SK-N-SH treated with all-trans-retinoic acid at 6 μM for 48 hours (cell line): ENCODE measurements at regions not wholly inside any gene's neighbourhood (a gene's known extent, or its start where the extent isn't known, plus 50 kb on each side); places are given as distances from the start of the nearest gene placed in this dataset.

Experiments used
- ARNTL ChIP-seq: fragments of 450-650 bp; formaldehyde crosslinking; IDR thresholded peaks from 2 replicates; pipeline ENCODE4 v1.5.0; 2020; ENCODE audit warnings: low read depth, mild to moderate bottlenecking, moderate library complexity, borderline replicate concordance
- BACH2 ChIP-seq: fragments of 250-450 bp; sonication (Bioruptor Pico); IDR thresholded peaks from 2 replicates; pipeline ENCODE4 v1.9.0; 2021; ENCODE audit warnings: mild to moderate bottlenecking, borderline replicate concordance
- CREB5 ChIP-seq: fragments of 250-450 bp; sonication (Bioruptor Pico); IDR thresholded peaks from 2 replicates; pipeline ENCODE4 v1.5.1; 2020; ENCODE audit warnings: low read depth, mild to moderate bottlenecking, moderate library complexity
- ESRRG ChIP-seq: fragments of 250-450 bp; sonication (Bioruptor Pico); IDR thresholded peaks from 2 replicates; pipeline ENCODE4 v1.6.1; 2021; ENCODE audit warnings: mild to moderate bottlenecking
- GLIS3 ChIP-seq: fragments of 250-450 bp; sonication (Bioruptor Pico); IDR thresholded peaks from 2 replicates; pipeline ENCODE4 v1.5.0; 2020; ENCODE audit warnings: mild to moderate bottlenecking, moderate library complexity
- PATZ1 ChIP-seq: fragments of 250-450 bp; sonication (Bioruptor Pico); IDR thresholded peaks from 2 replicates; pipeline ENCODE4 v1.8.0; 2020; ENCODE audit warnings: mild to moderate bottlenecking, moderate library complexity, borderline replicate concordance
- RARB ChIP-seq: fragments of 250-450 bp; sonication (Bioruptor Pico); IDR thresholded peaks from 2 replicates; pipeline ENCODE4 v1.8.0; 2021; ENCODE audit warnings: mild to moderate bottlenecking, moderate library complexity
- SNAI2 ChIP-seq: fragments of 250-450 bp; sonication (Bioruptor Pico); IDR thresholded peaks from 2 replicates; pipeline ENCODE4 v1.5.0; 2020; ENCODE audit warnings: mild to moderate bottlenecking, moderate library complexity
- TOX ChIP-seq: fragments of 250-450 bp; sonication (Bioruptor Pico); IDR thresholded peaks from 2 replicates; pipeline ENCODE4 v1.8.0; 2021; ENCODE audit warnings: mild to moderate bottlenecking, moderate library complexity, borderline replicate concordance
- TSHZ2 ChIP-seq: fragments of 250-450 bp; sonication (Bioruptor Pico); IDR thresholded peaks from 2 replicates; pipeline ENCODE4 v1.5.0; 2020; ENCODE audit warnings: mild to moderate bottlenecking, moderate library complexity
- ZC3H10 ChIP-seq: fragments of 250-450 bp; sonication (Bioruptor Pico); IDR thresholded peaks from 2 replicates; pipeline ENCODE4 v1.5.1; 2021; ENCODE audit warnings: mild to moderate bottlenecking, moderate library complexity
- ZFP3 ChIP-seq: fragments of 250-450 bp; sonication (Bioruptor Pico); IDR thresholded peaks from 2 replicates; pipeline ENCODE4 v1.5.0; 2020; ENCODE audit warnings: mild to moderate bottlenecking, moderate library complexity
- ZNF565 ChIP-seq: fragments of 450-650 bp; formaldehyde crosslinking; conservative IDR thresholded peaks from 2 replicates; pipeline ENCODE4 v1.5.0; 2020; ENCODE audit warnings: low read depth, mild to moderate bottlenecking, moderate library complexity

- no peak for TF ChIP-seq RARB (CRISPR knock-in tag)
- no peak for TF ChIP-seq PATZ1
- TF ChIP-seq ZC3H10 (CRISPR knock-in tag), result no peak
- no peak for TF ChIP-seq BACH2
- TF ChIP-seq TSHZ2 (CRISPR knock-in tag), result no peak
- no peak for TF ChIP-seq CREB5 (CRISPR knock-in tag)
- TF ChIP-seq ESRRG (CRISPR knock-in tag), result no peak
- no peak for TF ChIP-seq ARNTL
- no peak for TF ChIP-seq SNAI2 (CRISPR knock-in tag)
- TF ChIP-seq ZFP3 (CRISPR knock-in tag), result no peak
- TF ChIP-seq GLIS3 (CRISPR knock-in tag), result no peak
- no peak for TF ChIP-seq TOX
- no peak for TF ChIP-seq ZNF565
Observed at GRCh38 chr10:33979195-33979594, 644.7 kb upstream of the NRP1 start.
